ENCODE measurements at regions not wholly inside any gene's neighbourhood (a gene's known extent, or its start where the extent isn't known, plus 50 kb on each side); places are given as distances from the start of the nearest gene placed in this dataset.

DNA sequence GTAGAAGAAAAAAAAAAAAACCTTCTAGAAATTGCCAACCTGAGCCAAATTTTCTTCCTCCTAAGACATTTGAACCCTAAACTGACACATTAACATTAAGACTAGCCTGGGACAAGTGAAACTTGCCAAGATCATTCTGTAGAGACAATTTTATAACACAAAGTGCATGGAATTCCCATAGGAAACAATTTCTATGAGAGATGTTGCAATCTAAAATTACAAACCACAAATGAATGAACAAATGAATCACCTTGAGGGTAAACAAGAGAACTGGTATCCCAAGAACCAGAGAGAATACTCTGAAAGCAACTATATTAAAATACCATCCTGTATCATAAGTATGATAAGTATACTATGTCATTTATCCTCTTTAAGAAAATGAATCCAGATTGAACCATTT is 165.3 kb downstream of the DICER1 start:
- no peak for DNase-seq

DNA sequence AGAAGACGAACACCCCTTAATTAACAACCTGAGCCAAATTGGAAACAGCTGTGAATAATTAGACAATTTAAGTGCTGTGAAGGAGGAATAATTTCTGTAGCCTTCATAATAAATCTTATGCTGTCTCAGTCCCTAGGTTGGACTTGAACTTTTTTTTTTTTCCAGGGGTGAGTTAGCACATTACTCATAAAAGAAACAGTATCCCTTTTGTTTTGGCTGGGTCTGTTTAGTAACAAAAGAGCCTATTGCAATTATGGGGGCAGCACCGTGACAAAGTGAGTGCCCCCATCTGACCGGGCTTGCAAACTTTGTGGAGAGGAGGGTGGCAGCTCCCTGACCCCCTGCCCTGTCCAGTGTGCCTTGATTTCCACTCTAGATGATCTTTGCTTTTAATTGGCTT is 167.4 kb downstream of the DICER1 start:
- no peak for DNase-seq

DNA sequence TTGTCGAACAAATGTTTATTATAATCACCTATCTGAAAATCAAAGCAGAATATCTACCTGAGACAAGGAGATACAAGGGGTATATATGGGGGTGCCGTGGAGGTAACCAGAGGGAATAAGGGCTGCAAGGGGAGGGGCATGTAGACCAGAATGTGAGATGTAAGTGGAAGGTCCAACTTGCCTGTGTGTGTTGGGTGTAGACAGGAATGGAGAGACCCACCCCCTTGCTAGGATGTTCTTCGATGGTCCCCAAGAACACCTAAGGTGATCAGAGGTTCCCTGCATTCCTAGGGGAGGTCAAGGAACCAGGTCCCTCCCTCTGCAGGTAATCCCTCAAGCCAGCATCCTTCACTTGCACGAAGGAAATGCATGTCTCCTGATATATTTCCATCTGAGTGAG is 167.9 kb downstream of the DICER1 start:
- DNase-seq: no peak

DNA sequence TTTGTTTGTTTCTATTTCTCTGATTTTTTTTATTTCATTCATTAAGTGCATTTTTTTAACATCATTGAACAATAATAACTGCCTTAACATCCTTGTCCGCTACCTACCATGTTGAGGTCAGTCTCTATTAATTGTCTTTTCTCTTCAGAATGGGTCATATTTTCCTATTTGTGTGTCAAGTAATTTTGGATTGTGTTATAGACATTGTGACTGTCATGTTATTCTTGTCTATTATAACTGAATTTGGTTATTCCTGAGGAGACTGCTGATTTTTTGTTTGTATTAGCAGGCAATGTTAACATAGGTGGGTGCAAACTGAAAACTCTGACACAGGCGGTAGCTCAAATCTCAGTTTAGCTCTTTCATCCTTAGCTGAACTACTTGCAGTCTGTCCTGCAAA is 169.9 kb downstream of the DICER1 start:
- DNase-seq: no peak

DNA sequence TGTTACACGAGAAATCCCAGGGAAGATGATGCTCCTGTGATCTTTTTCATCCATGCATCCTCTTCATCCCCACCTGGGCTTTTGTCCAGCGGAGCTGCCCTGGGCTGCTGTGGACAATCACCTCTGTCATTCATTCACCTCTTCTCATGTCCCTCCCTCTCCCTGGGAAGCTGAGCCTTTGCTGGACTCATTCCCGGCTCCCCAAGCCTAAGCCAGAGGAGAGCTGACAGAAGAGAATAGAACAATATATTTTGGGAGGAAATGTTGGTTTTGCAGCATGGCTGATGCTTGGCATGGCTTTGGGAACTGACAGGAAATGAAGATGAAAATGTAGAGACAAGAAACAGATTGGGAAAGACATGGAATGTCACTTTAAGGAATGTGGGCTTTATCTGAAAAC is 177.4 kb downstream of the DICER1 start:
- DNase-seq: no peak

DNA sequence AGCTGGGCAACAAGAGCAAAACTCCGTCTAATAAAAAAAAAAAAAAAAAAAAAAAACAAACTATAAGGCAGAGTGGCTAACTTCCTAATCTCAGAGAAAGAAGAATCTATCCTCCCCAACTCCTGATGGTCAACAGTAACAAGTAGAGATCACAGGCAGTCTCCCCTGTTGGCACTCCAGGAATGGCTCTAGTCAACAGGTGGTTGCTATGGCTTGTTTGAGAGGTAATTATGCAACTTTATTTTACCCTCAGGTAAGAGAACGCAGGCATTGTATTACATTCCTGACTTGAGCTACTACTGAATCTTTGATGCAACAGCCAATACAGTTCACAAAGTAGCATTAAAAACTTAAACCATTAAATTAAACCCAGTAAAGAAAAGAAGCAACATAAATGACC is 180.3 kb downstream of the DICER1 start:
- DNase-seq: no peak

DNA sequence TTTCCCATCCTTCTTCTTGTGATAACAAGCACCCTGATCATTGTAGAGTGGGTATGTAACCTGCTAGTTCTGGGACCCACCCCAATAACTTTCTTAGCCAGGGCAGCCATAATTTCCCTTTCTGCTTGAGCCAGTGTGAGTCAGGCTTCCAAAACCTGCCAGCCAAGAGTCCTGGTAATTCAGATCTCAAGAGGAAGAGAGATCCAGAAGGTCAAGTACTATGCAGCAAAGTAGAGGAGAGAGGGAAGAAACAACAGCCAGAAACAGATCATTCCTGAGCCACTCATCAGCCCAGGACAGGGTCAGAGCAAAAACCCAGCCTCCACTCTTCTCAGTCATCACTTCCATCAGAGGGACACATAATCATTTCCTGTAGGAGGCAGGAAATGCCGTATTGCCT is 182.0 kb downstream of the DICER1 start:
- DNase-seq: no peak

DNA sequence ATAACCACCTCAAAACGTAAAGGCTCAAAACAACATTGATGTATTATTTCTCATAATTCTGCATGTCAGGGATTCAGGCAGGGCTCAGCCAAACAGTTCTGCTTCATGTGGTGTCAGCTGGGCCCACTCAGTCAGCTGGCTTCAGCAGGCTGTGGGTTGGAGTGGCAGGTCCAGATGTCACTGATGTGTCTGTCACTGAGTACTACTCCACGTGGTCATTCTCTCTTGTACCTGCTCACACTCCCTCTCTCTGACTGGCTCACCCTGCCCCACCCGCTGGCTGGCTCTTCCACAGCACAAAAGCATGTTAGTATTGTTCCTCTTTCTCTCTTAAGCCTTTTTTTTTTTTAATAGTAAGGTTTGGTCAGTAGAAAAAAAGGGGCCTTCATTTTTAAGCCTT is 182.4 kb downstream of the DICER1 start:
- no peak for DNase-seq

DNA sequence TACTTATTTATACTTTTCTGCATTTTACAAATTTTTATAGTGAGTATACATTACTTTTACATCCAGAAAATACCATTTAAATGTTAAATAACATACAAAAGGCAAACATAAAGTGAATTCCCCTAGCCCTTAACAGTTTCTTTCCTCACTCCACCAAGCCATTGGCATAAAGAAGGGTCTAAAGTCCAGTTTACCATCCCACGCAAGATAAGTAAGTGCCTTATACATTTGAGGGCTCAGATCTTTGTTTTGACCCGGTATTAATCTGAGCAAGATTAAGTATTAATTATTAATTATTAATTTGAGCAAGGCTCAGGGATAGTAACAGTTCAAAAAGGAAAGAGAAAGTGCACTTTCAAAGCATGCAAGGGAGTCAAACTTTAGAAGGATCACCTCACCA is 182.9 kb downstream of the DICER1 start:
- no peak for DNase-seq

DNA sequence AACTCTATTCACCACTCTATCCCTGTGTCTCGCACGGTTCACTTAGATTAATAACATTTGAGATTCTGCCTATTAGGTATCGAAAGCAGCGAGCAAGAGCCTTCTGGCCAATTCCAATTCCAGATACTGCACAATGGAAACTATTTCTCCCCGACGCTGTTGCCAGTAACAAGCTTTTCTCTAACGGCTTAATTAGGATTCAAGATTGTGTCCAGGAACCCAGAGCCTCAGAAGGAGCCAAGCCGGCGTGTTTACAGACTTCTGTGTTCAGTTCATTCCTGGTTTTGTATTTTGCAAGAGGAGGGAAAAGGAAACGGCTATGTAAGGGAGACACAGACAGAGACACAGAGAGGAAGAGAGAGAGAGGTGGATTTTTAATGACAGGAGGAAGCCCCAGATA is 185.6 kb downstream of the DICER1 start:
- DNase-seq: no peak

DNA sequence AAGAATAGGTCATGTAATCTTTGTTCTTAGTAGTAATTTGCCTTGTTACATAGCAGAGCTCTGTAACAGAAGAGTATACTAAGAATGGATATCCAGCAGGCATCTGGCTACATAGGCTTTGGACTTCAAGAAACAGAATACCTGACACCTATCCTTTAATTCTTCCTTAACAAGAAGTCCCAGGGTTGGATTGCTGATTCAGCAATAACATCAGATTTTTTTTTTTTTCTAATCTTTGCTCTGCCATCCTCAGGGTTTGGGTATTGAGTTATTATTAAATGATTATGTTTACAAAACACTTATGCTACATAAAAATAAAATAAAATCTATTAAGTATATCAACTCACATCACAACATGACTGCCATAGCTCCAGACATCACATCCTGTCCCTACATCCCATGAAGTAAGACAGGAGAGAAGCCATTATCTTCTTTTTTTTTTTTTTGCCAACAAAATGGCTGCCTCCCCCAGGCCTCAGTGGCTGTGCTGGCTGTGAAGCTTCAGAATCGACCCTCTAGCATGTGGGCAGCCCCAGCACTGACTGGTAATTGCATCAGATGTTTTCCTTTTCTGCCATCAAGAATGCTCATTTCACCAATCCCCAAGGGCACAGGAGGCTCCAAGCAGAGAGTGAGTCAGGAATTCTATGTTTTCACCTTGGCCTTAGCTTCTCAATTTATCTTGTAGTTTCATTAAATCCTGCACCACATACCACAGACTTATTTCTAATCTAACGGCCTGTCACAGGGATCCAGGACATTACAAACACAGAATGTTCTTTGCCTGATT is 186.2 kb downstream of the DICER1 start:
- DNase-seq: no peak

DNA sequence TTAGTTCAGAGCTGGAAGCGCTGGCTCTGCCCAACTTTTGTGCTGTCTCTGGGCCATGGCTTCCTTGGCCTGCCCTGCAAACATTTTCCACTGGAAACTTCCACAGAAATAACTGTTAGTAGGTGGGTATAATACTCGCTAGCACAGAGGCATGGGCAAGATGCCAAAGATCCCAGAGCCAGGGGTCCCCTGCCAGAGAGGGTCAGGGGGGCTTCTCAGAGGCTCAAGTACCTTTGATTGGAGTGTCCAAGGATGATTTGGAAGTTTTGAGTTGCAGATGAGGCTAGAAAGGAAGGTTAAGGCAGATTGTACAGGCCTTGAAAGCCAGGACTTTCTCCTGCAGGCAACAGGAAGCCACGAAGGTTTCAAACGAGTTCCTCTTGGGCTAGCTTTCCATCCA is 187.6 kb downstream of the DICER1 start:
- no peak for DNase-seq

DNA sequence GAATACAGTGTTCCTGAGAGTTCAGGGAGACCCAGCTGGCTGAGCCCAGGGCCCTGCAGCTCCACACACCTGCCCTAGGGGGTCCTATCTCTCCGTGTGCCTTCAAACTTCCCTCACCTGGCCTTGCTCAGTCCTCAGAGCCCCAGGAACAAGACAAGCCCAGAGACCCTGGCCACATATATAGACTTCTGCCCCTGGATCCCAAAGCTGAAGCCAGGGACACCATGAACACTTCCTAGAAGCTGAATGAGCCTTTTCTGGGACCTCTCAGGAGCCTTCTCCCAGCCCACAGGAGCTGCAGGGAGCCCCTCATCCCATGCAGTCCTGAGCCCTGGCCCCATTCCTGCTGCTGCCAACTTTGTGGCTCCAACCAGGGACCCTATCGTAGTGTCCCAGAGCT is 190.5 kb downstream of the DICER1 start:
- no peak for DNase-seq

DNA sequence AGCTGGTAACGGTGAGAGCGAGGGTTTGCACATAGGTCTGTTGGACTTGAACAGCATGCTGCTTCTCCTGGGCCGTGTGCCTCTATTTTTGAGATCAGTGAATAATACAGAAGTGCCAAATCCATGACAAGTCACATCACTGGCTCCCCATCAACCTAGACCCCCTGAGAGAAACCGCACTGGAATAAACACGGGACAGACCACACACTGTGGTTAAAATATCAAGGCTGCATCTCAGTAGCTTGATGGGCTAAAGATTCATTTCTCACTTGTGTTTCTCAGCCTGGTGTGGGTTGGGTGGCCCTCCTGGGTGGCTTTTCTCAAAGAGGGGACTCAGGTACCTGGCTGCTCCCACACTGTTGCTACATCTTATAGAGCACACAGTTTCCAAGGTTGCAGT is 191.0 kb downstream of the DICER1 start:
- DNase-seq: no peak

DNA sequence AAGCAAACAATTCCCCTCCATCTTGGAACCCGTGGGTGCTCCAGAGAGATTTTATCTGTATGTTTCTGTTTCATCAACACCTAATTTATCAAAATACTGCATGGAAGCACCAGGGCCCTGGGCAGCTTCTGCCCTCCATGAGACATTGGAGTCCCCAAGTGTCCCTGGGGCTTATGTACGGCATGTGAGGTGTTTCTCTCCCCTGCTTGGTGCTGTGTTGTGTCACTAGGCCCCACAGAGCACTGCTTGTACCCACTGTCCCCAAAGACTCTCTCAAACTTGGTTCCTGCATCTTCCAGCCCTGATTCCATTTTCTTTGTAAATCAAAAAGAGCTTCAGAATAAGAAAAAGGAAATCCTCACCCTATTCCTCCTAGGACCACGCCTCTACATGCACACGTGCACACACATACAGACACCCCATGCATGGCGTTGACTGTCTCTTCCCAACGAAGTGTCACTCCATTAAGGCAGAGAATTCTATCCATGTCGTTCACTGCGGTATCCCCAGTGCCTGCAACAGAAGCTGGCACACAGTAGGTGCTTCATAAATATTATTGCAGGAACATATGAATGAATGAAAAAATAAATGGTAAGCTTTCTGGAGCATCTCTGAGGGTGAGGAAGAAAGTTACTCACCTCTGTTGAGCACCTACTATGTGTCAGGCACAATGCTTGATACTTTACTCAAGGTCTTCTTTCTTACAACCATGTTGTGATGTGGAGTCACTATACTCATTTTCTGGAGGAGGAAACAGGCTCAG is 191.6 kb downstream of the DICER1 start:
- DNase-seq: no peak

DNA sequence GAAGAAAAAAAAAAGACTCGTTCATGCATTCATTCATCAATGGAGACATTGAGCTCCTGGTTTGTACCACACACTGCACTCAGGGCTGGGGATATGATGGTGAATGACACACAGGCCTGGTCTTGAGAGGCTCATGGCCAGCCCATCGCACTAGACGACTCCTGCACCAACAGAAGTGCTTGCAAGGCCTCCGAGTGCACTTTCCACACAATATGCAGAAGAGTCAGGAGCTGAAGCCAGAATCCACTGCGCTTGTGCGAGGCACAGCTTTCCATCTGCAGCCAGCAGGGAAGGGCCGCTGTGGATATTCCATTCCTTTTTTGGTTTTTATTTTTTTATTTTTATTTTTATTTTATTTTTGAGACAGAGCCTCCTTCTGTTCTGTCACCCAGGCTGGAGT is 192.4 kb downstream of the DICER1 start:
- no peak for DNase-seq

DNA sequence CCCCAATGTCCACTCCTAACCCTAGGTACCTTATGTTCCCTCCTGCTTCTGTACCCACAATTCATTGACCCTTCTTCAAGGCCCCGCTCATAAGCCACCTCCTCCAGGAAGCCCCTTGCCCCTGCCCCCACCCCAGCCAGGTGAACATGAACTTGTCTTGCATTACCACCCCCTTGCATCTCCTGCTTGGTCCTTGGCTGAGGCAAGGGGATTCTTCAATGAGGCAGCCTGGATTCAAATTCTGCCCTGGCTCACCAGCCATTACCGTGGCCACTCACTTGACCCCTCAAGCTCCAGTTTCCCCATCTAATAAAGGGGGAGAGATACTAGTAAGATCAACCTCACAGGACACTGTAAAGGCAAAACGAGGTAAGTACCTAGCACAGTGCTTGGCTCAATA is 193.1 kb downstream of the DICER1 start:
- no peak for DNase-seq

DNA sequence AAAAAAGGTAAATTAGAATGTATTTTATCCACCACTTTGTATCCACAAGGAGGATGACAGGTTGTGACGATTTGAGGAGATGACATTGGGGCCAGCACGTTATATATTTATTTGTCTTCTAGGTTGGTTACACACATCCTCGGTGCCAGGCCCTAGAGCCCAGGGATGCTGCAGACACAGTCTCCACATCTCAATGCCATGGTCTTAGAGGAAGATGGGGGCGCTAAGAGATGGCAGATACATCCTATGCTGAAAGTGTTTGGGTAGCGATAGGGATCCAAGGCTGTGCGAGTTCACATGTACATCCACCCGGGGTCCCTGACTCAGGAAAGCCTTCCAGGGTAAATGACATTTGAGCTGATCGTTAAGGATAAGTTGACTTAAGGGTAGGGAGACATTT is 193.1 kb upstream of the GSC start:
- no peak for DNase-seq

DNA sequence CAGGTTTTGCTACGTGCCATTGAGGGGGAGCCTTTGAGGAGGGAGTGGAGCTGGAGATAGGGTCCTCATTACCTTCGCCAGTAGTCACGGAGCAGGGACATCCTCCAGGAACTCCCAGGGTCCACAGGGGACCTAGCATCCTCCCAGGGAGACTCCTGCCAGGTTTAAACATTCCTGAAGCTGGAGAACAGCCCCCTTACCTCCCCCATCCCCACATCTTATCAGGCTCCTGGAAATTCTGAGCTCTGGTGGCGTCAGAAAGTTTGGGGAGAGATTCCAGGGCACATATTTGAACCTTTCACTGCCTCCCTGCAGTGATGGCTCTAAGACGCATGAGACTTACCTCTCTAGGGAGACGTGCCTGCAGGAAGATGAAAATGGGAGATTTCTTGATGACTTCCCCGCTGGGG is 192.3 kb upstream of the GSC start:
- DNase-seq: no peak

DNA sequence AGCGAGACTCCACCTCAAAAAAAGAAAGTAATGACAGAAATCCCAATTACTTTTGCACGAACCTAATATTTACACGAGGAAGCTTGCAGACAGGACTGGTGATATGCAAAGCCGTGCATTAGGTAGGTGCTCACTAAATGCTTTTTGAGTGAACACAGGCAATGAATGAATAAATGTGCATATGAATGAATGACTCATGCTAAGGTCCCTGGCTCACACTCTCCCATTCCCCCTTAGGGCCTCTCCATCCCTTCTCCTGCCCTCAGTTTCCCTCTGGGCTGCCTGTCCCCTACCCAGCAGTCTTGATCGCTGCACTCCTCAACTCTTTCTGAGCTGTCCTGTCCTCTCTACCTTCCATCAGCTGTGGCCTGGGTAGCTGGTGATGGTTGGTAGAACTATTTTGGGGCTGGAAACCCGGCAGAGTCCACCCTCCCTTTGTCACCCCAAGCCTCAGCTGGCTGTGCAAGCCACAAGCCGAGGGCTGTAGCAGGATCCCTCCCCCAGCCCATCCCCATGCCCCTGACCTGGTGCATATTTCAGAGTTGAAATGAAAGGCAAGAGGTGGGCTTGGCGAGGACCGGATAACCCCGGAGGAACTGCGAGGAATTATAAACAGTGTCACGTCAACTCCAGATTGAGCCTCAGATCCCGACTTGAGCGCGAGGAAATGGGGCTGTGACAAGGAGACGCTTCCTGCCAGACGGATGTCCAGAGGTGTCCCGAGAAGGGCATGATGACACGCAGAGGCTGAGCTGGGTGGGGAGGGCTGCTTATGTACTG is 191.7 kb upstream of the GSC start:
- DNase-seq: no peak

DNA sequence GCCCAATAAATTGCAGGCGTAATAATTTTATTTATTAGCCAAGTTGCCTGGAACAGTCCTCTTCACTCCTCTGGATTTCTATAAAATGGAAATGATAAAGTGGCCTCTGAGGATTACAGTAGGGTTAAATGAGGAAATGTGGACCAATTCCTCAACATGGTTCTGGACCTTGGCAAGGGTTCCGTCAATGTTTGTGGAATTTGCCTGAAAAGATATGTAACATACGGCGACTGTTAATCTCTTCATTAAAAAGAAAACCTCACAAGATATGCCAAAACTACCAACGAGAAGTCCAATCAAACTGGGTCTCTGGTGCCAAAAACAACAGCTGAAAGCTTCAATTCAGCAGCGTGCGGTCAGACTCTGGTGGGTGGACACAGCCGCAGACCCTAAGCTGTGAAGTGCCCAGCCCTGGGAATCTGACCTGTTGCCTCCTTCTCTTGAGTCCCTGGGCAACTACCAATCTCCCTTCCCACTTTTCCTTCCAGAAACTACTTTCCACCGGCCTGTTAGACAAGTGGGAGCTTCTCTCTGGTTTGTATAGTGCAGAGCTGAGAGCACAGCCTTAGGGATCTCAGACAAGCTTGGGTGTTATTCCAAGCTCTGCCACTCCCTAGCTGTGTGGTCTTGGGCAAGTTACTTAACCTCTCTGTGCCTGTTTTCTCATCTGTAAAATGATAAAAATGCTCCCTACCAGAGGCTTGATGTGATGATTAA is 190.5 kb upstream of the GSC start:
- DNase-seq: no peak

DNA sequence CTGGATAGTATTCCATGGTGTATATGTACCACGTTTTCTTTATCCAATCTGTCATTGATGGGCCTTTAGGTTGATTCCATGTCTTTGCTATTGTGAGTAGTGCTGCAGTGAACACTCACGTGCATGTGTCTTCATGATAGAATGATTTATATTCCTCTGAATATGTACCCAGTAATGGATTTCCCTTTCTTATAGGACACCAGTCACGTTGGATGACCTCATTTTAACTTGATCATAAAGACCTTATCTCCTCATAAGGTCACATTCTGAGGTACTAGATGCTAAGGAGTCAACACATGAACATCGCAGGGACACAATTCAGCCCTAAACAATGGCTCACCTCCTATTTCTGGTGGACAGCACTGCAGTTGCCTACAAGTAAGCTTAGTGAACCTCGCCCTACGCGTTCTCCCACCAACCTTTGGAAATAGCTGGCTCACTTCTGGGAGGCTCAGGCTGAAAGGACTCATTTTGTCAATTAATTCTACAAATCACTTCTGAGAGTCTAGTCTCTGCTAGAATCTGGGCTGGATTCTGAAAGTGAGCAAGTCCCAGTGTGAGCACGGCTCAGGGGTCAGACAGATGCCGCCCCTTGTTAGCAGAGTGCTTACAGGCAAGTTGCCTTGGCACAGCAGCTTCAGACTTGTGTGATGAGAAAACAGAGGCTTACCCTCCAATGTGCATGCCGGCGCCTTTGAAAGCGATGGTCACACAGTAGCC is 183.8 kb upstream of the GSC start:
- no peak for DNase-seq

DNA sequence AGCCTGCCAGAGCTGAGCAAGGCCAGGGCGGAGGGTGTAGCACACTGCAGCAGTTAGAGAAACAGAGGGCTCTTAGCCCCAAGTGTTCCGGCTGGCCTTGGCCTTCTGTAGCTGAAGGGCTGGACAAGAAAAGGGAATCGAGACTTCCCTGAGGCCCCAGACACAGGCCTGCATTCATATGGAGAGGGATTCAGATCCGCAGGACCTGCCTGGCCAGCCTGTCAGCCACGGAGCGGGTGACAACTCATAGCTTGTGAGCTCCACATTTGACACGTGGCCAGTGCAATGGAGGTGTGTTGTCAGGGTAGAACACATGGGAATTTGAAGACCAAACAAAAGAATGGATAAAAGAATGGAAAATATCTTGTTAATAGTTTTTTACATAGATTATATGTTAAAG is 182.2 kb upstream of the GSC start:
- no peak for DNase-seq

All from CD4-positive, alpha-beta T cell treated with Interleukin-12 subunit alpha and Interleukin-12 subunit beta, for 1 hour (primary cell).